Mesendoderm (in vitro differentiated cells): ENCODE measurements at regions not wholly inside any gene's neighbourhood (a gene's known extent, or its start where the extent isn't known, plus 50 kb on each side); places are given as distances from the start of the nearest gene placed in this dataset.
"Not testable (repeated sequence)": the region's sequence is repeated elsewhere in the genome, so short reads cannot be mapped to it uniquely, and the experiment has no call there.

ENCODE experiments used
- DNase-seq: peaks from one replicate; pipeline ENCODE4 v3.0.0; 2013
- H2AK5ac ChIP-seq: 2 replicates; pipeline ENCODE4 v1.6.1; 2013; ENCODE audit warnings: low read length, inconsistent platforms
- H2BK120ac ChIP-seq: 2 replicates; pipeline ENCODE4 v1.6.1; 2013; ENCODE audit warnings: low read depth, mild to moderate bottlenecking, low read length, moderate library complexity, mixed read lengths
- H2BK15ac ChIP-seq: replicated peaks from 2 replicates; pipeline ENCODE4 v1.6.1; 2013; ENCODE audit warnings: low read depth, mild to moderate bottlenecking, moderate library complexity
- H2BK5ac ChIP-seq: 2 replicates; pipeline ENCODE4 v1.6.1; 2013; ENCODE audit warnings: low read length, inconsistent platforms
- H3K18ac ChIP-seq: 2 replicates; pipeline ENCODE4 v1.6.1; 2013; ENCODE audit warnings: mild to moderate bottlenecking, low read length, mixed read lengths
- H3K23ac ChIP-seq: one replicate; pipeline ENCODE4 v1.6.1; 2013; ENCODE audit warnings: low read length
- H3K27ac ChIP-seq: 2 replicates; pipeline ENCODE4 v1.5.1; 2013; ENCODE audit warnings: low read depth, mild to moderate bottlenecking, inconsistent platforms, low read length, moderate library complexity
- H3K27me3 ChIP-seq: 2 replicates; pipeline ENCODE4 v1.6.1; 2013; ENCODE audit warnings: low read length, control low read depth, mild to moderate bottlenecking, inconsistent platforms; ENCODE audit not compliant: insufficient read depth, poor library complexity
- H3K36me3 ChIP-seq: 2 replicates; pipeline ENCODE4 v1.6.1; 2013; ENCODE audit warnings: low read length, inconsistent platforms; ENCODE audit not compliant: control insufficient read depth, insufficient read depth
- H3K4ac ChIP-seq: one replicate; pipeline ENCODE4 v1.6.1; 2013; ENCODE audit warnings: low read depth, mild to moderate bottlenecking, low read length, moderate library complexity
- H3K4me1 ChIP-seq: 2 replicates; pipeline ENCODE4 v1.6.1; 2013; ENCODE audit warnings: low read depth, low read length, inconsistent platforms; ENCODE audit not compliant: control insufficient read depth
- H3K4me2 ChIP-seq: 2 replicates; pipeline ENCODE4 v1.6.1; 2013; ENCODE audit warnings: low read length
- H3K4me3 ChIP-seq: 2 replicates; pipeline ENCODE4 v1.5.1; 2013; ENCODE audit warnings: mild to moderate bottlenecking, low read length
- H3K56ac ChIP-seq: one replicate; pipeline ENCODE4 v1.6.1; 2013; ENCODE audit warnings: low read length
- H3K79me1 ChIP-seq: 2 replicates; pipeline ENCODE4 v1.6.1; 2013; ENCODE audit warnings: low read length, inconsistent platforms
- H3K79me2 ChIP-seq: 2 replicates; pipeline ENCODE4 v1.6.1; 2013; ENCODE audit warnings: mild to moderate bottlenecking, low read length; ENCODE audit not compliant: control insufficient read depth, insufficient read depth
- H3K9ac ChIP-seq: 2 replicates; pipeline ENCODE4 v1.6.1; 2013; ENCODE audit warnings: low read length, inconsistent platforms
- H4K5ac ChIP-seq: one replicate; pipeline ENCODE4 v1.6.1; 2013; ENCODE audit warnings: low read length
- H4K8ac ChIP-seq: one replicate; pipeline ENCODE4 v1.6.1; 2013; ENCODE audit warnings: low read depth, mild to moderate bottlenecking, control low read depth, low read length, moderate library complexity
- WGBS: extraction: QIAGEN DNeasy Blood & Tissue Kit; methylation state at CpG from one replicate; pipeline ENCODE4 v1.1.7; 2013; ENCODE audit warnings: low lambda C conversion rate, missing lambda C conversion rate; ENCODE audit not compliant: insufficient coverage; ENCODE audit errors: extremely low coverage; 5-methylcytosine and 5-hydroxymethylcytosine counted together

- no CpG with 5 or more reads among the region's 6 CpGs for WGBS
- no peak overlapping the region for H3K9ac ChIP-seq
- no peak overlapping the region for H2AK5ac ChIP-seq
These were observed 308.5 kb downstream of the LTN1 start for GRCh38 chr21:28683982-28684752.

GRCh38 chr21:28682884-28683283, 309.8 kb downstream of the LTN1 start:
- not testable (repeated sequence) for H3K4me2 ChIP-seq, H3K4me3 ChIP-seq, H3K4ac ChIP-seq, H3K23ac ChIP-seq, H3K4me1 ChIP-seq, H4K8ac ChIP-seq, H2BK5ac ChIP-seq, H3K56ac ChIP-seq, H3K27me3 ChIP-seq, H3K79me1 ChIP-seq, H3K18ac ChIP-seq, H3K27ac ChIP-seq, DNase-seq, H3K79me2 ChIP-seq, H3K9ac ChIP-seq, H4K5ac ChIP-seq, H2BK15ac ChIP-seq, H2BK120ac ChIP-seq, H2AK5ac ChIP-seq, H3K36me3 ChIP-seq
- no CpG with 5 or more reads among the region's 3 CpGs for WGBS

More at GRCh38 chr21:28683982-28684752, 308.5 kb downstream of the LTN1 start:
- H2BK15ac ChIP-seq: no peak overlapping the region
- DNase-seq: no peak
- H3K27ac ChIP-seq: no peak overlapping the region
- H3K4me3 ChIP-seq: no peak overlapping the region
- no peak overlapping the region for H2BK5ac ChIP-seq
- no peaks in the 10 kb centered on the region for H3K4me1 ChIP-seq
- no peaks in the 10 kb centered on the region for H3K36me3 ChIP-seq
- no peak overlapping the region for H2BK120ac ChIP-seq
- H3K56ac ChIP-seq: no peak overlapping the region
- no peak overlapping the region for H3K4me2 ChIP-seq
- no peaks in the 10 kb centered on the region for H3K79me1 ChIP-seq
- H3K79me2 ChIP-seq: no peaks in the 10 kb centered on the region
- H3K18ac ChIP-seq: no peak overlapping the region
- H3K23ac ChIP-seq: no peak overlapping the region
- H4K8ac ChIP-seq: no peak overlapping the region
- no peaks in the 10 kb centered on the region for H3K27me3 ChIP-seq
- H3K4ac ChIP-seq: no peak overlapping the region
- H4K5ac ChIP-seq: no peak overlapping the region

GRCh38 chr21:28677096-28677495, 315.6 kb downstream of the LTN1 start:
- H3K4ac ChIP-seq, H3K27ac ChIP-seq, H2AK5ac ChIP-seq, H3K56ac ChIP-seq, H2BK120ac ChIP-seq, H2BK15ac ChIP-seq, H3K4me1 ChIP-seq, H3K9ac ChIP-seq, H3K4me2 ChIP-seq, H3K4me3 ChIP-seq, H4K8ac ChIP-seq, H3K79me2 ChIP-seq, H3K23ac ChIP-seq, H3K27me3 ChIP-seq, H2BK5ac ChIP-seq, H3K36me3 ChIP-seq, H4K5ac ChIP-seq, H3K79me1 ChIP-seq, DNase-seq, H3K18ac ChIP-seq: not testable (repeated sequence)
- no CpG with 5 or more reads among the region's 13 CpGs for WGBS

GRCh38 chr21:28675331-28676041, 317.2 kb downstream of the LTN1 start:
- H3K9ac ChIP-seq: no peak overlapping the region
- H3K4me2 ChIP-seq: no peak overlapping the region
- no peaks in the 10 kb centered on the region for H3K4me1 ChIP-seq
- H3K56ac ChIP-seq: no peak overlapping the region
- H2BK15ac ChIP-seq: no peak overlapping the region
- H3K4ac ChIP-seq: no peak overlapping the region
- H3K27me3 ChIP-seq: no peaks in the 10 kb centered on the region
- WGBS: no CpG with 5 or more reads among the region's 4 CpGs
- H3K18ac ChIP-seq: no peak overlapping the region
- H2BK5ac ChIP-seq: no peak overlapping the region
- H4K5ac ChIP-seq: no peak overlapping the region
- DNase-seq: no peak
- no peak overlapping the region for H3K4me3 ChIP-seq
- no peak overlapping the region for H3K27ac ChIP-seq
- no peaks in the 10 kb centered on the region for H3K79me1 ChIP-seq
- no peak overlapping the region for H3K23ac ChIP-seq
- no peak overlapping the region for H4K8ac ChIP-seq
- H2AK5ac ChIP-seq: no peak overlapping the region
- no peak overlapping the region for H2BK120ac ChIP-seq
- no peaks in the 10 kb centered on the region for H3K79me2 ChIP-seq
- no peaks in the 10 kb centered on the region for H3K36me3 ChIP-seq

GRCh38 chr21:28674763-28675162, 317.9 kb downstream of the LTN1 start:
- Histone ChIP-seq H3K4me3 (no peak overlapping the region), H3K79me2 (no peaks in the 10 kb centered on the region), H3K4ac (no peak overlapping the region), H3K4me2 (no peak overlapping the region), H4K5ac (no peak overlapping the region), H3K27ac (no peak overlapping the region), H2AK5ac (no peak overlapping the region), H3K18ac (no peak overlapping the region), H3K27me3 (no peaks in the 10 kb centered on the region), H3K23ac (no peak overlapping the region), H3K79me1 (no peaks in the 10 kb centered on the region), H3K36me3 (no peaks in the 10 kb centered on the region), H2BK5ac (no peak overlapping the region), H3K4me1 (no peaks in the 10 kb centered on the region), H2BK15ac (no peak overlapping the region), H3K56ac (no peak overlapping the region), H2BK120ac (no peak overlapping the region), H4K8ac (no peak overlapping the region), H3K9ac (no peak overlapping the region)
- WGBS: no CpG with 5 or more reads among the region's 2 CpGs
- DNase-seq: no peak
